H1 (cell line): ENCODE measurements at regions not wholly inside any gene's neighbourhood (a gene's known extent, or its start where the extent isn't known, plus 50 kb on each side); places are given as distances from the start of the nearest gene placed in this dataset.

Experiments used
- CTCF ChIA-PET: fragments of 300-600 bp; sonication (Branson Sonifier 250); formaldehyde crosslinking; loops from one replicate; lab custom pipeline; 2021; ENCODE audit not compliant: partially characterized antibody; lab: Charles Lee
- POLR2A ChIA-PET: fragments of 300-600 bp; sonication (Branson Sonifier 250); formaldehyde crosslinking; loops from one replicate; lab custom pipeline; 2021; ENCODE audit warnings: inconsistent platforms; ENCODE audit not compliant: partially characterized antibody; lab: Charles Lee
- DNase-seq, 2 experiments: peaks; one replicate each; pipeline versions ENCODE4 v3.0.0 to v3.0.0-alpha.2; 2010 to 2022; ENCODE audit warnings: low spot score in 2 of 2, low read depth in 1 of 2, mixed read lengths in 1 of 2
- FAIRE-seq: peaks from 2 replicates; lab custom pipeline; 2011; peaks lifted over from hg19 to GRCh38; lab: Jason Lieb, UNC
- H2AFZ ChIP-seq: 2 replicates; pipeline ENCODE4 v1.8.1; 2012; ENCODE audit warnings: low read length, inconsistent platforms
- H2AK5ac ChIP-seq: 2 replicates; pipeline ENCODE4 v1.6.1; 2013; ENCODE audit warnings: low read depth, low read length
- H2BK120ac ChIP-seq: replicated peaks from 2 replicates; pipeline ENCODE3; 2013; ENCODE audit warnings: low read depth, low read length, inconsistent platforms
- H2BK12ac ChIP-seq: 2 replicates; pipeline ENCODE4 v1.6.1; 2013; ENCODE audit warnings: low read depth, low read length
- H2BK15ac ChIP-seq: 2 replicates; pipeline ENCODE4 v1.6.1; 2013; ENCODE audit warnings: low read length
- H2BK20ac ChIP-seq: 2 replicates; pipeline ENCODE4 v1.6.1; 2013; ENCODE audit warnings: low read length
- H2BK5ac ChIP-seq: 2 replicates; pipeline ENCODE4 v1.6.1; 2013; ENCODE audit warnings: low read depth, low read length
- H3K14ac ChIP-seq: 2 replicates; pipeline ENCODE4 v1.6.1; 2013; ENCODE audit warnings: inconsistent platforms; ENCODE audit not compliant: insufficient read length
- H3K18ac ChIP-seq: 2 replicates; pipeline ENCODE4 v1.6.1; 2013; ENCODE audit warnings: low read length; ENCODE audit errors: extremely low read depth
- H3K23ac ChIP-seq: 2 replicates; pipeline ENCODE4 v1.6.1; 2013; ENCODE audit warnings: inconsistent platforms; ENCODE audit not compliant: insufficient read length
- H3K23me2 ChIP-seq: 2 replicates; pipeline ENCODE4 v1.6.1; 2013; ENCODE audit warnings: low read depth, low read length
- H3K27ac ChIP-seq: 2 replicates; pipeline ENCODE4 v1.6.1; 2011; ENCODE audit warnings: low read depth, low read length, inconsistent platforms
- H3K27me3 ChIP-seq, 4 experiments: replicated peaks in 1 of 4; 1 replicate in 1 of 4; 2 replicates in 3 of 4; pipeline versions ENCODE4 v1.6.1 to v1.8.1; 2011 to 2013; ENCODE audit warnings: low read length in 3 of 4, mild to moderate bottlenecking in 3 of 4, inconsistent platforms in 2 of 4, mixed read lengths in 2 of 4, moderate library complexity in 1 of 4; ENCODE audit not compliant: control insufficient read depth in 3 of 4, insufficient read depth in 3 of 4; ENCODE audit errors: extremely low read depth in 1 of 4
- H3K36me3 ChIP-seq, 4 experiments: 2 replicates each; pipeline versions ENCODE4 v1.6.1 to v1.8.1; 2011 to 2013; ENCODE audit warnings: mild to moderate bottlenecking in 4 of 4, low read length in 3 of 4, moderate library complexity in 2 of 4, control low read depth in 1 of 4, inconsistent platforms in 1 of 4; ENCODE audit not compliant: insufficient read depth in 4 of 4, control insufficient read depth in 2 of 4
- H3K4ac ChIP-seq: replicated peaks from 2 replicates; pipeline ENCODE3; 2013; ENCODE audit warnings: low read length, low read depth, mixed read lengths, inconsistent platforms; ENCODE audit not compliant: insufficient read length
- H3K4me1 ChIP-seq, 4 experiments: replicated peaks in 1 of 4; 1 replicate in 1 of 4; 2 replicates in 3 of 4; pipeline versions ENCODE4 v1.6.1 to v1.8.1; 2011 to 2013; ENCODE audit warnings: low read length in 3 of 4, inconsistent platforms in 2 of 4, mixed read lengths in 1 of 4; ENCODE audit not compliant: insufficient read depth in 4 of 4, control insufficient read depth in 3 of 4
- H3K4me2 ChIP-seq, 2 experiments: 2 replicates each; pipeline versions ENCODE4 v1.6.1 to v1.8.1; 2011 to 2013; ENCODE audit warnings: low read depth in 2 of 2, low read length in 2 of 2, control low read depth in 1 of 2, inconsistent platforms in 1 of 2, mild to moderate bottlenecking in 1 of 2; ENCODE audit not compliant: insufficient read depth in 1 of 2
- H3K4me3 ChIP-seq, 4 experiments: fragments of 200-600, 300-600 bp in 1 of 4; sonication (generic), shearing (Covaris generic), sonication (Bioruptor Twin) in 1 of 4; 2 replicates each; pipeline versions ENCODE4 v1.5.1 to v1.8.1; 2011 to 2016; ENCODE audit warnings: low read length in 4 of 4, low read depth in 3 of 4, control low read depth in 2 of 4, inconsistent platforms in 2 of 4, mild to moderate bottlenecking in 2 of 4, mixed read lengths in 1 of 4, moderate library complexity in 1 of 4; ENCODE audit not compliant: insufficient read depth in 2 of 4; ENCODE audit errors: extremely low read depth in 1 of 4
- H3K56ac ChIP-seq: replicated peaks from 2 replicates; pipeline ENCODE3; 2013; ENCODE audit warnings: low read depth, mild to moderate bottlenecking, mixed read lengths, low read length, inconsistent platforms; ENCODE audit not compliant: insufficient read length
- H3K79me1 ChIP-seq: 2 replicates; pipeline ENCODE4 v1.6.1; 2013; ENCODE audit warnings: low read depth, low read length, control low read depth
- H3K79me2 ChIP-seq, 2 experiments: 2 replicates each; pipeline versions ENCODE4 v1.6.1 to v1.8.1; 2012 to 2013; ENCODE audit warnings: low read length in 2 of 2, mild to moderate bottlenecking in 2 of 2, inconsistent platforms in 1 of 2; ENCODE audit not compliant: insufficient read depth in 2 of 2, control insufficient read depth in 1 of 2
- H3K9ac ChIP-seq, 4 experiments: replicated peaks in 1 of 4; 1 replicate in 1 of 4; 2 replicates in 3 of 4; pipeline versions ENCODE4 v1.6.1 to v1.8.1; 2011 to 2013; ENCODE audit warnings: low read depth in 3 of 4, low read length in 3 of 4, control low read depth in 2 of 4, mild to moderate bottlenecking in 2 of 4, moderate library complexity in 2 of 4, inconsistent platforms in 1 of 4; ENCODE audit errors: extremely low read depth in 1 of 4
- H3K9me3 ChIP-seq, 2 experiments: 2 replicates each; pipeline versions ENCODE4 v1.6.1 to v1.8.1; 2012 to 2013; ENCODE audit warnings: mild to moderate bottlenecking in 2 of 2, moderate library complexity in 2 of 2, control low read depth in 1 of 2, inconsistent platforms in 1 of 2, low read depth in 1 of 2, low read length in 1 of 2, mixed read lengths in 1 of 2; ENCODE audit not compliant: insufficient read depth in 2 of 2
- H4K20me1 ChIP-seq, 2 experiments: replicated peaks in 1 of 2; 2 replicates each; pipeline versions ENCODE3 to v1.8.1; 2011 to 2013; ENCODE audit warnings: inconsistent platforms in 2 of 2, low read length in 2 of 2, mild to moderate bottlenecking in 1 of 2; ENCODE audit not compliant: insufficient read depth in 2 of 2, control insufficient read depth in 1 of 2
- H4K5ac ChIP-seq: 2 replicates; pipeline ENCODE4 v1.6.1; 2013; ENCODE audit warnings: low read length, low read depth, mixed read lengths, inconsistent platforms; ENCODE audit not compliant: insufficient read length
- H4K8ac ChIP-seq: 2 replicates; pipeline ENCODE4 v1.8.0; 2013; ENCODE audit warnings: mild to moderate bottlenecking, moderate library complexity, low read length, inconsistent platforms; ENCODE audit not compliant: insufficient read depth; ENCODE audit errors: extremely low read depth
- H4K91ac ChIP-seq: replicated peaks from 2 replicates; pipeline ENCODE3; 2013; ENCODE audit warnings: low read length, mixed read lengths, inconsistent platforms; ENCODE audit not compliant: insufficient read length
- BACH1 ChIP-seq: IDR thresholded peaks from 2 replicates; pipeline ENCODE4 v1.6.1; 2012; ENCODE audit warnings: low read length, improper control_type of control experiment
- CEBPB ChIP-seq: IDR thresholded peaks from 2 replicates; pipeline ENCODE4 v1.6.1; 2012; ENCODE audit warnings: low read depth, low read length
- CREB1 ChIP-seq: IDR thresholded peaks from 2 replicates; pipeline ENCODE4 v1.6.1; 2012; ENCODE audit warnings: inconsistent platforms
- GTF2F1 ChIP-seq: IDR thresholded peaks from 2 replicates; pipeline ENCODE4 v1.6.1; 2012; ENCODE audit warnings: low read depth, low read length, improper control_type of control experiment, borderline replicate concordance
- HDAC2 ChIP-seq, 2 experiments: fragments of 300-600 bp in 1 of 2; sonication (generic) in 1 of 2; IDR thresholded peaks; 2 replicates each; pipeline ENCODE4 v1.6.1; 2011 to 2012; ENCODE audit warnings: low read depth in 2 of 2, low read length in 2 of 2, mild to moderate bottlenecking in 2 of 2, moderate library complexity in 2 of 2, borderline replicate concordance in 1 of 2, inconsistent platforms in 1 of 2
- NANOG ChIP-seq: IDR thresholded peaks from 2 replicates; pipeline ENCODE4 v1.6.1; 2011; ENCODE audit warnings: low read length, low read depth, mild to moderate bottlenecking, inconsistent platforms; ENCODE audit not compliant: insufficient read depth, poor library complexity, severe bottlenecking
- NRF1 ChIP-seq: IDR thresholded peaks from 2 replicates; pipeline ENCODE4 v1.6.1; 2011; ENCODE audit warnings: mild to moderate bottlenecking, low read depth, low read length, improper control_type of control experiment
- PHF8 ChIP-seq: fragments of 200-600 bp; sonication (generic); conservative IDR thresholded peaks from 2 replicates; pipeline ENCODE4 v1.7.1; 2012; ENCODE audit warnings: low read depth, mild to moderate bottlenecking, inconsistent platforms, low read length, moderate library complexity
- RBBP5 ChIP-seq: IDR thresholded peaks from 2 replicates; pipeline ENCODE4 v1.7.1; 2012; ENCODE audit warnings: low read depth, mild to moderate bottlenecking, inconsistent platforms, low read length, moderate library complexity, borderline replicate concordance
- RNF2 ChIP-seq: fragments of 200-900, 300-1000 bp; sonication (generic); IDR thresholded peaks from 2 replicates; pipeline ENCODE4 v1.7.1; 2016; ENCODE audit warnings: borderline replicate concordance, low read depth, mild to moderate bottlenecking, antibody characterized with exemption, low read length; ENCODE audit not compliant: poor library complexity, severe bottlenecking; ENCODE audit errors: missing control alignments
- TEAD4 ChIP-seq: IDR thresholded peaks from 2 replicates; pipeline ENCODE4 v1.6.1; 2012; ENCODE audit warnings: low read depth, low read length, inconsistent platforms, mixed read lengths
- YY1 ChIP-seq: IDR thresholded peaks from 2 replicates; pipeline ENCODE4 v1.6.1; 2011; ENCODE audit warnings: low read depth, mild to moderate bottlenecking, low read length
- ZNF274 ChIP-seq: IDR thresholded peaks from 2 replicates; pipeline ENCODE4 v1.7.0; 2012; ENCODE audit warnings: low read length, borderline replicate concordance; ENCODE audit errors: extremely low read depth
- WGBS, 2 experiments: shearing (Covaris generic) in 1 of 2; methylation state at CpG; one replicate each; pipeline versions ENCODE4 v1.1.6 to v1.1.7; 2013 to 2015; ENCODE audit warnings: low lambda C conversion rate in 2 of 2, mixed read lengths in 2 of 2, inconsistent platforms in 1 of 2, low coverage in 1 of 2, missing lambda C conversion rate in 1 of 2; ENCODE audit not compliant: insufficient replicate concordance in 2 of 2, insufficient coverage in 1 of 2, insufficient read length in 1 of 2; ENCODE audit errors: extremely low coverage in 1 of 2, missing lambda C conversion rate in 1 of 2; 5-methylcytosine and 5-hydroxymethylcytosine counted together
- TF ChIP-seq, protein P1 (sequence below): IDR thresholded peaks from 2 replicates; pipeline ENCODE4 v1.6.1; 2011; ENCODE audit warnings: low read depth, mild to moderate bottlenecking, low read length; ENCODE audit not compliant: insufficient read depth

- H3K4me3 ChIP-seq, result no peak overlapping the region
- ChIA-PET CTCF (no interaction called here), POLR2A (no interaction called here)
- H3K4ac ChIP-seq, result no peak overlapping the region
- no peak overlapping the region for H2BK15ac ChIP-seq
- WGBS, 2 experiments, result 87% methylated on average over 3 of the region's 3 CpGs; no CpG with 5 or more reads in 1 of the 2 experiments
- H3K79me1 ChIP-seq, result no peaks in the 10 kb centered on the region
- no peak overlapping the region for H2BK120ac ChIP-seq
- H2BK12ac ChIP-seq, result no peak overlapping the region
- H3K23ac ChIP-seq, result no peak overlapping the region
- no peak overlapping the region for H2AFZ ChIP-seq
- H3K27me3 ChIP-seq, result no peaks in the 10 kb centered on the region
- no peak for FAIRE-seq
- no peaks in the 10 kb centered on the region for H3K36me3 ChIP-seq
- no peaks in the 10 kb centered on the region; a peak in 1 of 7 replicates for H3K4me1 ChIP-seq
- no peak overlapping the region for H2AK5ac ChIP-seq
- no peak overlapping the region for H4K5ac ChIP-seq
- no peak overlapping the region for H4K8ac ChIP-seq
- no peaks in the 10 kb centered on the region for H3K23me2 ChIP-seq
- H3K4me2 ChIP-seq, result no peak overlapping the region
- H2BK20ac ChIP-seq, result no peak overlapping the region
- H3K79me2 ChIP-seq, result no peaks in the 10 kb centered on the region
- H4K91ac ChIP-seq, result no peak overlapping the region
- no peak overlapping the region; a peak in 1 of 7 replicates for H3K9ac ChIP-seq
- H3K9me3 ChIP-seq, result peaks cover 0 to 3% of the 10 kb centered on the region in 2 experiments; a peak in 1 of 4 replicates
- no peak overlapping the region for H3K18ac ChIP-seq
- no peak for DNase-seq
- no peak overlapping the region for H3K56ac ChIP-seq
- no peak overlapping the region for H3K14ac ChIP-seq
- no peak overlapping the region for H3K27ac ChIP-seq
- no peaks in the 10 kb centered on the region for H4K20me1 ChIP-seq
- H2BK5ac ChIP-seq, result no peak overlapping the region
- TF ChIP-seq CEBPB (no peak), CREB1 (no peak), TEAD4 (no peak), GTF2F1 (no peak), RBBP5 (no peak), NRF1 (no peak), PHF8 (no peak), ZNF274 (no peak), BACH1 (no peak), YY1 (no peak), HDAC2 (IDR thresholded peaks at IDR 0.05; ENCODE audit: borderline replicate concordance in 1 of 2, low read depth in 2 of 2, low read length in 2 of 2) (no peak), RNF2 (no peak), NANOG (no peak)
- TF ChIP-seq, protein P1, sequence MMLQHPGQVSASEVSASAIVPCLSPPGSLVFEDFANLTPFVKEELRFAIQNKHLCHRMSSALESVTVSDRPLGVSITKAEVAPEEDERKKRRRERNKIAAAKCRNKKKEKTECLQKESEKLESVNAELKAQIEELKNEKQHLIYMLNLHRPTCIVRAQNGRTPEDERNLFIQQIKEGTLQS, result no peak
Observed at GRCh38 chr4:117889978-117890377, 144.3 kb upstream of the NDST3 start.
